Ureter (tissue), 1 donor: ENCODE measurements at regions not wholly inside any gene's neighbourhood (a gene's known extent, or its start where the extent isn't known, plus 50 kb on each side); places are given as distances from the start of the nearest gene placed in this dataset.

Source experiments
- DNase-seq: peaks from one replicate; pipeline ENCODE4 v3.0.0-alpha.2; 2020; ENCODE audit warnings: low spot score
- donor health status: DM: yes; HTN: yes; CAD: no.

DNA sequence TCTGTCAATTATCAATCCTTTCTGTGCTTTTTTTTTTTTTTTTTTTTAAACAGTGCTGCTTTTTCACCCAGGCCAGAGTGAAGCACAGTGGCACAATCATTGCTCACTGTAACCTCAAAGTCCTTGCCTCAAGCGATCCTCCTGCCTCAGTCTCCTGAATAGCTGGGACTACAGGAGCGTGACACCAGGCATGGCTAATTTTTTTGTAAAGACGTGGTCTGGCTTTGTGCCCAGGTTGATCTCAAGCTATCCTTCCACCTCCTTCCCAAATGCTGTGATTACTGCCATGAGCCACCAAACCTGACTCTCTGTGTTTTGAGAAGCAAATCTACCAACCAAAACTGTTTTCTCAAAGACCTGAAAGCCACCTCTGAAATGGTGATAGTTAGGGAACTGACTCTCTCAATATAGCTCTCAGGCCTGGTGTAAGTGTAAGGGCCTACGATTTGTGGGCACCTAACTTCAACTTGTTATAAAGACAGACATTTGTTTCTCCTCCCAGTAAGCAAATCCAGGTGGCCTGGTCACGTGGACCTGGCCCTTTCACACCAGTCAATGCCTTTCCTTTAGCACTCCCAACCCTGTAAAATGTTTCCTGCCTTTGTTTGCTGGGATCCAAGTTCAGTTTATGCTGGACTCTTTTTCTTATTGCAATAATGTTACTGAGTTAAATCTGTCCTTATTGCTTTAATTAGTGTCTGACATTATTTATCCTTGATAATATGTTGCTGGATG, 2015.9 kb downstream of the PCDH7 start:
- no peak for DNase-seq

GRCh38 chr4:32744211-32744610, 2024.0 kb downstream of the PCDH7 start:
- DNase-seq, result no peak

- DNase-seq, result no peak
Observed at GRCh38 chr4:32745351-32745750, 2025.2 kb downstream of the PCDH7 start.

GRCh38 chr4:32748061-32748460, 2027.9 kb downstream of the PCDH7 start:
- DNase-seq, result no peak

- no peak for DNase-seq
Observed at GRCh38 chr4:32748498-32748897, 2028.3 kb downstream of the PCDH7 start.

DNA sequence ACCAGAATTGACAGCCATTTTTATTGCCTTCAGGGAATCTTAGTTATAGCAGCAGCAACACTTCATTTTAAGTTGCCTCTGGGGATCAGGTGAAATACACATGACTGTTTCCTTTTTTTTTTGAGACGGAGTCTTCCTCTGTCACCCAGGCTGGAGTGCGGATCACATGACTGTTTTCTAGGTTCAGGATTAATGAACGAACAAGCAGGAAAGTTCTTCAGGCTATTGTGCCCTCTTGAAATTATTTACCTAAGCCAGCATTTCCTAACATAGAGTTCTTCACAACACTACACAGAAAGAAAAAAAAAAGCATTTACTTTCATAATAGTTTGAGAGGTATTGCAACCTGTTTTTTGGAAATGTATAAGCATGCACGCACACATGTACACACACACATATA, 2032.8 kb downstream of the PCDH7 start:
- DNase-seq, result no peak

GRCh38 chr4:32768664-32769389, 2048.7 kb downstream of the PCDH7 start:
- no peak for DNase-seq

DNA sequence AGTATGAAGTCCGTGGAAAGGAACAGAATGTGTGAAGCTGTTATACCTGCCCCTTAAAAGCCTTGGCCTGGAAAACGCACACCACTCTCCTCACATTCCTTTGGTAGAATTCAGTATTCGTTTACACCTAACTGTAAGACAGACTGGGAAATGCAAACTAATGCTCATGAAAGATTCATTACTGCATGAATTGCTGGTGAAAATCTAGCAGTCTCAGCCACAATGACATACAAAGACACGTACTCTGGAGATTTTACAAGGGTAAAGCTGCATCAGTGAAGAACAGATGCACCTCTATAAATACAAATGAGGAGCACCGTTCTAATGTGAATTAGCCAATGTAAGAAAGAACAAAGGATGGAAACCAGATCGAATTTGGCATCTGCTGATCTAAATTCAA, 2051.3 kb downstream of the PCDH7 start:
- DNase-seq, result no peak

DNA sequence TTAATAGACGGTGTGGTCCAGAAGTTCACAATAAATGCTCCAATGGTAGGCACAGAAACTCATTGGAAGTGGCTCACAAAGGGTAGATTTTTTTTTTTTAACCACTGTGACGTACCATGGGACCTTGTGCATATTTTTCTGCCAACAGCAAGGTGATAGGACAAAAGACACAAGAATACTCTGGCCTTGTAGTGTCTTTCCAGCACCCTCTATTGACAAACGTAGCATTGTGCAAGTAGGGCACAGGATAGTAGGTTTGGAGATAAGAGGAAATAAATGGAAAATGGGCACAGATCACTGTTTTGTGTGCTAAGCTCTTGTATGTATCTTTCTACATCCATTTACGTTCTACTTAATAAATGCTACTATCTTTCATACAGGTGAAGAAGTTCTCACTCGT, 2054.9 kb downstream of the PCDH7 start:
- DNase-seq, result no peak

- no peak for DNase-seq
Observed at GRCh38 chr4:32776435-32777203, 2056.4 kb downstream of the PCDH7 start.

DNA sequence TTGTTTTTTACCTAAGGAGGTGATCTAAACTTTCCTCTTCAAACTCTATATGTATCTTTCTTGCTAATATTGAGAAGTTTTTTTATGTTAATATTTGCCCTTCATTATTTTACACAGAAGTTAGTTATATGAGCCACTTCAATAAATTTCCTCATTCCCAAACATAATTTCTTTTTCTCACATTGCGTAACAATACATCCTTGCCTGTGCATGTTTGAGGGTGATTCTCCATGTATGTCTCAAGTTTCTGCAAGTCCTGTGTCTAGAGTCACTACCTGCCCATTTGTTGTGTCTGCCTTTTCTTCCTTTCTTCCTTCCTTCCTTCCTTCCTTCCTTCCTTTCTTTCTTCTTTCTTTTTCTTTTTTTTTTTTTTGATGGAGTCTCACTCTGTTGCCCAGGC, 2057.9 kb downstream of the PCDH7 start:
- no peak for DNase-seq

DNA sequence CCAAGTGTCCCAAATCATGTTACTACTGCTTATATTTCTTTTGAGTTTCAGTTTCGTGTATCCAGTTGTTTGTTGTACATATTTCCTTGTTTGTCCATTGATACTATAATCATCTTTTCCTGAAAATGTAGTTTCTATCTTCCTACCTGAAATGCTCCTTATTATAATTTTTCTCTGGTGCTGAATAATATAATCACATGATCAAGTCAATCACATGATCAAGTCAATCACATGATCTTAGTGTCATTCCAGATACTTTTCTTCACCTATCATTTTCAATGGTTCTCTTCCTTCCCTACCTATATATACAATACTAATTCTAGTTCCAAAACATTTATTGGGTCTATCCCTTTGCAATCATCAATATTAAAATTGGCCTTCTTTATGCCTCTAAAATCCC, 2058.8 kb downstream of the PCDH7 start:
- no peak for DNase-seq

- DNase-seq, result no peak
Observed at GRCh38 chr4:32789026-32789608, 2068.9 kb downstream of the PCDH7 start.

DNA sequence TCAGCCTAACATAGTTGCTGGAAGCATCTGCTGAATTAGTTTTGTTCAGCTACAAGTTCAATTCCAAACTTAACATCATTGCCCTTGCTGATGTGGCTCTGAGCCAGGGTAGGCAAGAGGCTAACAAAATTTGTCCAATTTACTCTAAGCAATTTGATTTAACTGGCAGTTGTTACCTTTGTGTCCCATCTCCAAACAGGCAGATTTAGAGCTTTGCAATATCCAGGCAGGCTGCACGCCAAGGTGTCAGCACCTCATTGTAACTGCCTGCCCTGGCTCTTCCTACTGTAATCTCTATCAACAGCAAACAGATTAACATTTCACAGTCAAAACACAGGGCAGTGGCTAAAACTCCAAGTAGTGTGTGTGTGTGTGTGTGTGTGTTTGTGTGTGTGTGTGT, 2070.6 kb downstream of the PCDH7 start:
- no peak for DNase-seq

GRCh38 chr4:32798471-32799159, 2078.4 kb downstream of the PCDH7 start:
- DNase-seq, result no peak

- no peak for DNase-seq
Observed at GRCh38 chr4:32824336-32824735, 2104.2 kb downstream of the PCDH7 start.

DNA sequence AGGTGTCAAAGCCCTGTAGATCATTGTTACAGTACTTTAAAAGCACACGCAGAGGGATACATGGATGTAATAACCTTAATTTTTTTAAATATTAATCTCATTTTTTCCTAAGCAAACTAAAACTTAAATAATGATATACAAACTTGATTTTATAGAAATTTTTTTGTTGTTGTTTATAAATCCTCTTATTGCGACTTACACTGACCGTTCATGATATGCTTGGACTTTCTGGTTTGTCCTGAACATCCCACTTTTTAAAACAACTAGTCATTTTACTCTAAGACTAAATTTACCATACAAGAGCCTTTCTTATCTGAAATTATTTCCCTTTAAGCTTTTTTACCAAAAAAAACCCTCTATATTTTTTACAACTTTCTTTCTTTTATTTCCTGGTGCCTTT, 2106.0 kb downstream of the PCDH7 start:
- DNase-seq, result no peak

DNA sequence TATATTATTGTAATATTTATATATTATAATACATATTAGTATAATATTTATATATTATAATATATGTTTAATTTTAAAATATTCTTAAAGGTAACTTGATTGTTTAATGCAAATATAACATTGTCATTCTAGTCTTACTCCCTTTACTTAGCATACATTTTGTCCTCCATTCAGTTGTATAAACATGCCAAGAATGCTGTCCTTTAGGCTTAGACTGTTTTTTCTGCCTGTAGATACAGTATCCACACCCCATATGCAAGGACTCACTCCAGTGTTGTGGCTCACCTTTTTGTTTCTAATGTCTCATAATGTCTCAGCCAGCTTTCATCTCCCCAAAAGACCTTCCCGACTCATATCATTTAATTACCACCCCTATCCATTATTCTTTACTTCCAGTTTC, 2110.0 kb downstream of the PCDH7 start:
- DNase-seq, result no peak

GRCh38 chr4:32831104-32831503, 2110.9 kb downstream of the PCDH7 start:
- DNase-seq, result no peak

DNA sequence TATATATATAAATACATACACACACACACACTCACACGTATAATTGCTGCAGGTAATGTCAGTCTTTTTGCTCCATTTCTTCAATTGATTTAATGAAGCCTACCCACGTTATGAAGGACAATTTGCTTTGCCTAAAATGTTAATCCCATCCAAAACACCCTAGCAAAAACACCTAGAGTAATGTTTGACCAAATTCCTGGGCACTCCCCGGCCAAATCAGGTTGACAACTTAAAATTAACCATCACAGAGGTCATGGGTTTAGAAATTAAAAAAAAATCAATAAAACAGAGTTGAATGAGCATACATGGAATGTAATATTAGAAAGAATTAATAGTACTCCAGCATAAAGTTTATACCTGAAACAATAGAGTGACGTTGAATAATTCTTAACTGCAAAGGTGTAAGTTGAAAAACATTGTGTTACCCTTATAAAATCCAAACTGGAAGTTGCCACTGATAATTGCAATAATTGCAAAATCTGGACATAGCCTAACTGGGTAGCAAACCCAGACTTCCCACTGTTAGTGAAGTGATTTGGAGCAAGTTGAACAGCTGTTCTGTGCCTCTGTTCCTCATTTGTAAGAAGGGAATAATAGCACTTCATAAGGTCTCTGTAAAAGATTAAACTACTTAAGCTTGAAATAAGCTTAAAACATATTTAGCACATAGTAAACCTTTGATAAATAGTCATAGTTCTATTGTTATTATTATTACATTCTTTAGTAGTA, 2120.5 kb downstream of the PCDH7 start:
- no peak for DNase-seq

- no peak for DNase-seq
Observed at GRCh38 chr4:32841217-32841616, 2121.0 kb downstream of the PCDH7 start.
